ENCODE measurements at regions not wholly inside any gene's neighbourhood (a gene's known extent, or its start where the extent isn't known, plus 50 kb on each side); places are given as distances from the start of the nearest gene placed in this dataset.

GRCh38 chr7:91463330-91463729, 199.1 kb downstream of the FZD1 start:
- Histone ChIP-seq H3K4me2 (ENCODE audit: control insufficient read depth, insufficient read depth) (no peak overlapping the region), H3K4me3 (no peak overlapping the region), H2AFZ (ENCODE audit: control insufficient read depth, low read depth, low read length) (no peak overlapping the region), H3K9me3 (replicated peaks; ENCODE audit: control insufficient read depth, insufficient read depth, low read length) (no peaks in the 10 kb centered on the region), H4K20me1 (ENCODE audit: control insufficient read depth, insufficient read depth) (no peaks in the 10 kb centered on the region), H3K4me1 (ENCODE audit: control insufficient read depth, insufficient read depth, low read length) (no peaks in the 10 kb centered on the region), H3K36me3 (ENCODE audit: control insufficient read depth in 2 of 2, insufficient read depth in 2 of 2, low read length in 1 of 2) (no peaks in the 10 kb centered on the region), H3K27ac (ENCODE audit: control insufficient read depth, insufficient read depth) (no peak overlapping the region), H3K27me3 (replicated peaks in 1 of 2; ENCODE audit: control insufficient read depth in 2 of 2, insufficient read depth in 2 of 2, low read length in 1 of 2) (no peaks in the 10 kb centered on the region), H3K79me2 (ENCODE audit: control insufficient read depth, insufficient read depth, low read length) (no peaks in the 10 kb centered on the region), H3K9ac (ENCODE audit: control insufficient read depth, insufficient read depth, low read length) (no peak overlapping the region)
- ChIA-PET POLR2A (no interaction called here), RAD21 (ENCODE audit: unreplicated experiment) (interaction anchor here (0.6 kb wide), 1 partner anchor 195 kb away, joined by 3 read pairs; no protein-coding TSS in a partner anchor), CTCF (no interaction called here), SMC1A (ENCODE audit: uncharacterized antibody, unreplicated experiment) (no interaction called here)
- 41% methylated on average over 15 of the region's 15 CpGs for WGBS (ENCODE audit: insufficient coverage, insufficient replicate concordance, low lambda C conversion rate, missing lambda C conversion rate)
- no TSS peak for BruUV-seq (replicated peaks)
- no peak for ATAC-seq
- no peak for FAIRE-seq
- DNase-seq (ENCODE audit: low read depth, low spot score), result no peak
- no peak for TF ChIP-seq MEF2A (IDR thresholded peaks at IDR 0.05; ENCODE audit: insufficient read depth, low read depth, low read length)
- TF ChIP-seq GABPA (IDR thresholded peaks at IDR 0.05; ENCODE audit: low read depth), result no peak
- TF ChIP-seq TARDBP (IDR thresholded peaks at IDR 0.05; ENCODE audit: borderline replicate concordance), result no peak
- intact Hi-C loops (cut with micrococcal nuclease; ENCODE audit: unreplicated experiment), result no loop called here
- in situ Hi-C loops (cut with MboI), result no loop called here

DNA sequence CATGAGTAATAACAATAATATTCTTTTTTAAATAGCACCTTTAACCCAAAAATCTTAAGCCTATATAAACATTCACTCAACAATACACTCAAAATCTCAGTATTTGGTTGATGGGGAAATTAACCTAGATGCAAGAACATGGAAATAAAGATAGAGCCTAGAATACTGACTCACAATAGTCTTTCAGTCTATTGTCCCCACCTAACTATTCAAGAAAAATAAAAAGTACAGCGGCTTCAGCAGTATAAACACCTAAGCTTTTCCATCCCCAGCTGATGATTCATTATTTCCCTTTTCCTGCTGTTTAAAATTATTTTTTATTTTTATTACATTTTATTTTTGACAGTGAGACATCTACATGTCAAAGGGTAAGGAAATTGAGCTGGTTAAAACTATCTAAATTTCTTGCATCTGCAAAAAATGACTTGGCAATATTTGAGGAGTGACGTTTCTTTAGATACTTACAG, 201.4 kb downstream of the FZD1 start:
- Histone ChIP-seq H3K4me3 (no peak overlapping the region), H3K9ac (ENCODE audit: control insufficient read depth, insufficient read depth, low read length) (no peak overlapping the region), H3K36me3 (ENCODE audit: control insufficient read depth in 2 of 2, insufficient read depth in 2 of 2, low read length in 1 of 2) (no peaks in the 10 kb centered on the region), H2AFZ (ENCODE audit: control insufficient read depth, low read depth, low read length) (no peak overlapping the region), H3K4me1 (ENCODE audit: control insufficient read depth, insufficient read depth, low read length) (no peaks in the 10 kb centered on the region), H3K79me2 (ENCODE audit: control insufficient read depth, insufficient read depth, low read length) (no peaks in the 10 kb centered on the region), H3K4me2 (ENCODE audit: control insufficient read depth, insufficient read depth) (no peak overlapping the region), H3K27me3 (replicated peaks in 1 of 2; ENCODE audit: control insufficient read depth in 2 of 2, insufficient read depth in 2 of 2, low read length in 1 of 2) (no peaks in the 10 kb centered on the region), H4K20me1 (ENCODE audit: control insufficient read depth, insufficient read depth) (no peaks in the 10 kb centered on the region), H3K9me3 (replicated peaks; ENCODE audit: control insufficient read depth, insufficient read depth, low read length) (no peaks in the 10 kb centered on the region), H3K27ac (ENCODE audit: control insufficient read depth, insufficient read depth) (no peak overlapping the region)
- ATAC-seq (no peak), FAIRE-seq (no peak), DNase-seq (ENCODE audit: low read depth, low spot score) (no peak)
- ChIA-PET CTCF (no interaction called here), POLR2A (no interaction called here), RAD21 (ENCODE audit: unreplicated experiment) (no interaction called here), SMC1A (ENCODE audit: uncharacterized antibody, unreplicated experiment) (no interaction called here)
- intact Hi-C loops (cut with micrococcal nuclease; ENCODE audit: unreplicated experiment), result no loop called here
- no TSS peak for BruUV-seq (replicated peaks)
- in situ Hi-C loops (cut with MboI), result no loop called here
- WGBS (ENCODE audit: insufficient coverage, insufficient replicate concordance, low lambda C conversion rate, missing lambda C conversion rate), result 2% methylated on average over 2 of the region's 2 CpGs
- TF ChIP-seq ZBTB11 (CRISPR knock-in tag; IDR thresholded peaks at IDR 0.05) (no peak), SUZ12 (IDR thresholded peaks at IDR 0.05; ENCODE audit: unreplicated experiment) (no peak), HCFC1 (IDR thresholded peaks at IDR 0.05; ENCODE audit: low read length) (no peak), BACH1 (IDR thresholded peaks at IDR 0.05; ENCODE audit: borderline replicate concordance) (no peak), PML (IDR thresholded peaks at IDR 0.05; ENCODE audit: low read length) (no peak), FOXK2 (IDR thresholded peaks at IDR 0.05) (no peak), SMARCA5 (IDR thresholded peaks at IDR 0.05) (no peak), CBX3 (IDR thresholded peaks at IDR 0.05; ENCODE audit: borderline replicate concordance, low read depth) (no peak)
- TF ChIP-seq, protein P1, sequence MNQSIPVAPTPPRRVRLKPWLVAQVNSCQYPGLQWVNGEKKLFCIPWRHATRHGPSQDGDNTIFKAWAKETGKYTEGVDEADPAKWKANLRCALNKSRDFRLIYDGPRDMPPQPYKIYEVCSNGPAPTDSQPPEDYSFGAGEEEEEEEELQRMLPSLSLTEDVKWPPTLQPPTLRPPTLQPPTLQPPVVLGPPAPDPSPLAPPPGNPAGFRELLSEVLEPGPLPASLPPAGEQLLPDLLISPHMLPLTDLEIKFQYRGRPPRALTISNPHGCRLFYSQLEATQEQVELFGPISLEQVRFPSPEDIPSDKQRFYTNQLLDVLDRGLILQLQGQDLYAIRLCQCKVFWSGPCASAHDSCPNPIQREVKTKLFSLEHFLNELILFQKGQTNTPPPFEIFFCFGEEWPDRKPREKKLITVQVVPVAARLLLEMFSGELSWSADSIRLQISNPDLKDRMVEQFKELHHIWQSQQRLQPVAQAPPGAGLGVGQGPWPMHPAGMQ (IDR thresholded peaks at IDR 0.05; ENCODE audit: borderline replicate concordance), result no peak
- TF ChIP-seq, protein P2, sequence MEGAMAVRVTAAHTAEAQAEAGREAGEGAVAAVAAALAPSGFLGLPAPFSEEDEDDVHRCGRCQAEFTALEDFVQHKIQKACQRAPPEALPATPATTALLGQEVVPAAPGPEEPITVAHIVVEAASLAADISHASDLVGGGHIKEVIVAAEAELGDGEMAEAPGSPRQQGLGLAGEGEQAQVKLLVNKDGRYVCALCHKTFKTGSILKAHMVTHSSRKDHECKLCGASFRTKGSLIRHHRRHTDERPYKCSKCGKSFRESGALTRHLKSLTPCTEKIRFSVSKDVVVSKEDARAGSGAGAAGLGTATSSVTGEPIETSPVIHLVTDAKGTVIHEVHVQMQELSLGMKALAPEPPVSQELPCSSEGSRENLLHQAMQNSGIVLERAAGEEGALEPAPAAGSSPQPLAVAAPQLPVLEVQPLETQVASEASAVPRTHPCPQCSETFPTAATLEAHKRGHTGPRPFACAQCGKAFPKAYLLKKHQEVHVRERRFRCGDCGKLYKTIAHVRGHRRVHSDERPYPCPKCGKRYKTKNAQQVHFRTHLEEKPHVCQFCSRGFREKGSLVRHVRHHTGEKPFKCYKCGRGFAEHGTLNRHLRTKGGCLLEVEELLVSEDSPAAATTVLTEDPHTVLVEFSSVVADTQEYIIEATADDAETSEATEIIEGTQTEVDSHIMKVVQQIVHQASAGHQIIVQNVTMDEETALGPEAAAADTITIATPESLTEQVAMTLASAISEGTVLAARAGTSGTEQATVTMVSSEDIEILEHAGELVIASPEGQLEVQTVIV (IDR thresholded peaks at IDR 0.05; ENCODE audit: borderline replicate concordance, partially characterized antibody), result no peak
